ENCODE measurements at regions not wholly inside any gene's neighbourhood (a gene's known extent, or its start where the extent isn't known, plus 50 kb on each side); places are given as distances from the start of the nearest gene placed in this dataset.

DNA sequence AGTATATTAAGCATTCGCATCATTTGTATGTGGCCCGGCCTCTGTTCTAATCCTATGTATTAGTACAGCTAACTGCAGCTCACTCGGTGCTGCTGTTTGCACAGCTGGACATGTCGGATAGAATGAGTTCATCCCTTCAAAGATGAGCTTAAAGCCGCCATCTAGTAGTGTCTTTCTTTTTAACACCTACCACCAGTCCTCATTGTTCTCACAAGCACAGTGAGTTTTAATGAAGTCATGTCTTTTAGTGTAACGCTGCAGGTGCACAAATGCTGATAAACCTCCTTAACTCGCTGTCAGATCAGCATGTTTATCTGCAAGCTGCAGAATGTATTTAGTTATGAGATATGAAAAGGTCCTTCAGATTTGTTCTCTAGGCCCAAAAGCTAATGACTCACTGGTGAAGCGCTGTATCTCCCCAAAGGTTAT is 247.5 kb downstream of the MTERF1 start:
- TF ChIP-seq CREB1 (IDR thresholded peaks at IDR 0.05; ENCODE audit: low read depth): no peak
- no peak for TF ChIP-seq RAD21 (IDR thresholded peaks at IDR 0.05; ENCODE audit: low read depth)
- TF ChIP-seq YY1 (IDR thresholded peaks at IDR 0.05; ENCODE audit: low read depth): no peak
- TF ChIP-seq TAF1 (IDR thresholded peaks at IDR 0.05; ENCODE audit: low read depth): no peak
- no peak for TF ChIP-seq CEBPB (IDR thresholded peaks at IDR 0.05)

Measured in Ishikawa (cell line).